GM18909 (cell line): ENCODE measurements at regions not wholly inside any gene's neighbourhood (a gene's known extent, or its start where the extent isn't known, plus 50 kb on each side); places are given as distances from the start of the nearest gene placed in this dataset.
"Not testable (repeated sequence)": the region's sequence is repeated elsewhere in the genome, so short reads cannot be mapped to it uniquely, and the experiment has no call there.

ENCODE experiments used
- ATAC-seq: cut with Tn5 transposase; IDR thresholded peaks from one replicate; pipeline ENCODE4 v1.9.1; 2021; ENCODE audit warnings: mild to moderate bottlenecking; ENCODE audit not compliant: unreplicated experiment, poor library complexity

GRCh38 chr1:98575955-98576354 lies 85.6 kb upstream of the SNX7 start:
- no peak for ATAC-seq

GRCh38 chr1:98565951-98566350 lies 95.6 kb upstream of the SNX7 start:
- ATAC-seq = no peak

GRCh38 chr1:98559291-98559690 lies 102.2 kb upstream of the SNX7 start:
- ATAC-seq = no peak

GRCh38 chr1:98557895-98558294 lies 103.6 kb upstream of the SNX7 start:
- ATAC-seq = no peak

- no peak for ATAC-seq
These were observed 104.9 kb upstream of the SNX7 start for GRCh38 chr1:98556521-98557158.

GRCh38 chr1:98555814-98556213 lies 105.7 kb upstream of the SNX7 start:
- no peak for ATAC-seq

GRCh38 chr1:98552576-98553074 lies 108.9 kb upstream of the SNX7 start:
- ATAC-seq = not testable (repeated sequence)

GRCh38 chr1:98550076-98550475 lies 111.4 kb upstream of the SNX7 start:
- no peak for ATAC-seq

GRCh38 chr1:98546319-98546718 lies 115.2 kb upstream of the SNX7 start:
- ATAC-seq = no peak

- no peak for ATAC-seq
These were observed 123.4 kb upstream of the SNX7 start for GRCh38 chr1:98538106-98538505.

GRCh38 chr1:98523256-98523655 lies 138.3 kb upstream of the SNX7 start:
- ATAC-seq = no peak

GRCh38 chr1:98516306-98516705 lies 145.2 kb upstream of the SNX7 start:
- ATAC-seq = no peak

GRCh38 chr1:98515744-98516143 lies 145.8 kb upstream of the SNX7 start:
- ATAC-seq = no peak

GRCh38 chr1:98512216-98512615 lies 149.3 kb upstream of the SNX7 start:
- ATAC-seq = not testable (repeated sequence)

GRCh38 chr1:98503771-98504170 lies 157.8 kb upstream of the SNX7 start:
- no peak for ATAC-seq

GRCh38 chr1:98502937-98503336 lies 158.6 kb upstream of the SNX7 start:
- ATAC-seq = no peak

GRCh38 chr1:98500324-98500723 lies 161.2 kb upstream of the SNX7 start:
- ATAC-seq = no peak

GRCh38 chr1:98498651-98499050 lies 162.9 kb upstream of the SNX7 start:
- no peak for ATAC-seq

GRCh38 chr1:98497497-98497896 lies 164.0 kb upstream of the SNX7 start:
- no peak for ATAC-seq

- no peak for ATAC-seq
These were observed 165.1 kb upstream of the SNX7 start for GRCh38 chr1:98496256-98496995.

GRCh38 chr1:98493469-98493868 lies 168.1 kb upstream of the SNX7 start:
- no peak for ATAC-seq

- ATAC-seq = peak; percentile 52
These were observed 171.4 kb upstream of the SNX7 start for GRCh38 chr1:98490099-98490498.
